ENCODE measurements at regions not wholly inside any gene's neighbourhood (a gene's known extent, or its start where the extent isn't known, plus 50 kb on each side); places are given as distances from the start of the nearest gene placed in this dataset.

DNA sequence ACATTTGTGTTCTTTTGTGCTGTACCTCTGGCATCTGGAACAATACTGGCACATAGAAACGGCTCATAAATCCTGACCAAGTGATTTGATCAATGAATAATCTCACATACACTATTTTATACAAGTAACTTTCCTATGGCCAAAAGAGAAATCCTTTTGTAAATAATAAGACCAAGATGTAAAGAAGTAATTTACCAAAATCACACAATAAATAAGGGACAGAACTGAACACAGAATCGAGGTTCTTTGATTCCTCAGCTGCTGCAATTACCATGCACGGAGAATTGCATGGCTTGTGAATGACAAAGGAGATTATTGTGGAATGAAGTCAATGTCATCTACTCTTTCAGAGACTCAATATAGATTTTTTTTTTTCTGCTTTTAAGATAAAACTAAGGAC lies 576.8 kb upstream of the SMIM31 start:
- no peak for DNase-seq (ENCODE audit: low read depth)
- TF ChIP-seq, protein P1, sequence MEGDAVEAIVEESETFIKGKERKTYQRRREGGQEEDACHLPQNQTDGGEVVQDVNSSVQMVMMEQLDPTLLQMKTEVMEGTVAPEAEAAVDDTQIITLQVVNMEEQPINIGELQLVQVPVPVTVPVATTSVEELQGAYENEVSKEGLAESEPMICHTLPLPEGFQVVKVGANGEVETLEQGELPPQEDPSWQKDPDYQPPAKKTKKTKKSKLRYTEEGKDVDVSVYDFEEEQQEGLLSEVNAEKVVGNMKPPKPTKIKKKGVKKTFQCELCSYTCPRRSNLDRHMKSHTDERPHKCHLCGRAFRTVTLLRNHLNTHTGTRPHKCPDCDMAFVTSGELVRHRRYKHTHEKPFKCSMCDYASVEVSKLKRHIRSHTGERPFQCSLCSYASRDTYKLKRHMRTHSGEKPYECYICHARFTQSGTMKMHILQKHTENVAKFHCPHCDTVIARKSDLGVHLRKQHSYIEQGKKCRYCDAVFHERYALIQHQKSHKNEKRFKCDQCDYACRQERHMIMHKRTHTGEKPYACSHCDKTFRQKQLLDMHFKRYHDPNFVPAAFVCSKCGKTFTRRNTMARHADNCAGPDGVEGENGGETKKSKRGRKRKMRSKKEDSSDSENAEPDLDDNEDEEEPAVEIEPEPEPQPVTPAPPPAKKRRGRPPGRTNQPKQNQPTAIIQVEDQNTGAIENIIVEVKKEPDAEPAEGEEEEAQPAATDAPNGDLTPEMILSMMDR (conservative IDR thresholded peaks at IDR 0.05; ENCODE audit: control insufficient read depth, insufficient read depth, low read depth, low read length) = no peak
- no peak overlapping the region for H3K4me3 ChIP-seq (ENCODE audit: control insufficient read depth, low read depth, low read length)

DNA sequence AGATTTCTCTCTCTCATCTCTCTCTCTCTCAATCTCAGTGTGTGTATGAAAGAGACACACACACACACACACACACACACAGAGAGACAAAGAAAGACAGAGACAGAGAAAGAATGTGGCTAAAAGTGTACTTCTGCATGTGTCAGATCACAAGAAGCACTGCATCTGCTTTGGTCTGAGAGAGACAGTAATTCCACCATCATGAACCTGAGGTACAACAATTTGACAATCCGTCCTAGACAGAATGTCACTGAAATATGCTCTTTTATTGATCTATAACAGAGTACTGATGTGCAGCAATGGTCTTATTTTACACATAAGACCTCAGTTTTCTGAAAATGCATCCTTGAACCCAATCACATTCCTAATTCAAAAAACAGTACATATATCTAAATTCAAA lies 576.2 kb upstream of the SMIM31 start:
- H3K4me3 ChIP-seq (ENCODE audit: control insufficient read depth, low read depth, low read length) = no peak overlapping the region
- no peak for DNase-seq (ENCODE audit: low read depth)
- TF ChIP-seq, protein P1 (conservative IDR thresholded peaks at IDR 0.05; ENCODE audit: control insufficient read depth, insufficient read depth, low read depth, low read length) = no peak

DNA sequence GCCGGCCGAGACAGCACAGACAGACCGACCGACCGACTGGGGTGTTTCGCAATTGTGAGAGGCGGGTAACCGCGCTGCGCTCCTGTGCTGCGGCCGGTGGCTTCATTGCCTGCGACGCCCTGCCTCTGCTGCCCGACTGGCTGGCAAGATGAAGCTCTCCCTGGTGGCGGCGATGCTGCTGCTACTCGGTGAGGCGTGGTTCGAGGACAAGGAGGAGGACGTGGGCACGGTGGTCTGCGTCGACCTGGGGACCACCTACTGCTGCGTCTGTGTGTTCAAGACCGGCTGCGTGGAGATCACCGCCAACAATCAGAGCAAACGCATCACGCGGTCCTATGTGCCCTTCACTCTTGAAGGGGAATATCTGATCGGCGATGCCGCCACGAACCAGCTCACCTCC lies 565.7 kb upstream of the SMIM31 start:
- DNase-seq (ENCODE audit: low read depth) = no peak
- no peak overlapping the region for H3K4me3 ChIP-seq (ENCODE audit: control insufficient read depth, low read depth, low read length)
- TF ChIP-seq, protein P1 (conservative IDR thresholded peaks at IDR 0.05; ENCODE audit: control insufficient read depth, insufficient read depth, low read depth, low read length) = no peak

DNA sequence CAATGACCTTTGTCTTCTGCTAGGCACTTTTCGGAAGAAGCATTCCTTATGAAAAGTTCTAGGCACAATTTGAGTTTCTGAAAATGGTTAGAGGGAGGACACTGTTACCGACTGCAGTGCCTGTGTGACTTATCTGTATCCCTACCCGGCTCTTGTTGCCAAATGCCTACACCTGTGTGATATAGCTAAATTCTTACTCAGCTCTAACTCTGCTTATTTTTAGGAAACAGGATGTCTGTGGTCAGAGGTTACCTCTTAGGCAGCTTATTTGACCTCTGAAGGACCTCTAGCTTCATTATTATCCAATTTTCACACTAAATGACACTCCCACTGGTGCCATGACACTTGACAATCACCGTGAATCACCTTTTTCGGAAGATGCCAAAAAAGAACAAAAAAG lies 561.1 kb upstream of the SMIM31 start:
- TF ChIP-seq, protein P1 (conservative IDR thresholded peaks at IDR 0.05; ENCODE audit: control insufficient read depth, insufficient read depth, low read depth, low read length) = no peak
- DNase-seq (ENCODE audit: low read depth) = no peak
- H3K4me3 ChIP-seq (ENCODE audit: control insufficient read depth, low read depth, low read length) = no peak overlapping the region

DNA sequence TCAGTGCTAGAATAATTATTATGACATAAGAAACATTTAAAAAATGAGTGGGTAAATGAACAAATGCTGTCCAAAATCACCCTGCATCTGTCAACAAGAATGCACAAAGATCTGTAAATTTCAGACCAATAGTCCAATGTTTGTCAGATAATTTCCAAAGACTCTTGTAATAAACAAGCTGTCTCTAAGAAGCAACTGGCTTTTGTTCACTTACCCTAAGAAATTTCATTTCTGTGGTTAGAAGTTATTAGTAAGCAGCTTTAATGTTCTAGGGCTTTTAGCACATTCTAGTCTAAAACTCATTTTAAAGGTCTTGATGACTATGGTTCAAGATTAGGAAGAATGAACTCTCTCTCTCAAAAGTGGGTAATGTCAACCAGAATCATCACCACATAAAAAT lies 560.3 kb upstream of the SMIM31 start:
- H3K4me3 ChIP-seq (ENCODE audit: control insufficient read depth, low read depth, low read length) = no peak overlapping the region
- DNase-seq (ENCODE audit: low read depth) = no peak
- TF ChIP-seq, protein P1 (conservative IDR thresholded peaks at IDR 0.05; ENCODE audit: control insufficient read depth, insufficient read depth, low read depth, low read length) = no peak

DNA sequence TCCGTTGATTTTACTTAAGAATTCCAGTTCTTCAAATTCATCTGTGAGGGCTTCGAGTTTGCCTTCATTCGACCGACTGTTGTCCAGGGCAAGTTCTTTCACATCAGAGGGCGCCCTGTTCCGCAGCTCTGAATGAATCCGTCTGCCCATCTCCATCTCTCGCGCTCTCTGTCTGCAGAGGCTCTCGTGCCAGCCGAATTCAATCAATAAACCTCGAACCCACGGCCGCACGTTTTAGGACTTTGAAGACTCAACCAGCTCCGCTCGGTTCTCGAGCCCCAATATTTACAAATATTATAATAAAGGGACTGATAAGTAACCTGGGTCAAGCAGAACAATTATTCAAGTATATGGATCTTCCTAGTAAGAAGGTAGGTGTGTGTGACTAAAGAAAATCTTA lies 556.4 kb upstream of the SMIM31 start:
- no peak overlapping the region for H3K4me3 ChIP-seq (ENCODE audit: control insufficient read depth, low read depth, low read length)
- TF ChIP-seq, protein P1 (conservative IDR thresholded peaks at IDR 0.05; ENCODE audit: control insufficient read depth, insufficient read depth, low read depth, low read length) = no peak
- DNase-seq (ENCODE audit: low read depth) = no peak

DNA sequence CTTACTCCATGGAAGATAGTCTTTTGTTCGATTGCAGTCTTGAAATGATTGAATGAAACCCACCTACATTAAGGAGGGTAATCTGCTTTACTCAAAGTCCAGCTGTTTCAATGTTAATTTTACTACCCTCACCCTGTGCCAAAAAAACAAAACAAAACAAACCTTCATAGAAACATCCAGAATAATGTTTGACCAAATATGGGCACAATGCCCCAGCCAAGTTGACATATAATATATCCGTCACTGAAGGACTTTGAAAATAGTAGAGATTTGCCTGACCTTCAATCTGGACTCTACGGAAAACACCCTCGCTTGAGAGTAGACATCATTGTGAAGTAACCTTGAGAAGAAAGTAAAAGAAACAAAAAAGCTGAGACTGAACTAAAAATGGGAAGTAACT lies 550.5 kb upstream of the SMIM31 start:
- H3K4me3 ChIP-seq (ENCODE audit: control insufficient read depth, low read depth, low read length) = no peak overlapping the region
- no peak for DNase-seq (ENCODE audit: low read depth)
- TF ChIP-seq, protein P1 (conservative IDR thresholded peaks at IDR 0.05; ENCODE audit: control insufficient read depth, insufficient read depth, low read depth, low read length) = no peak

Measured in fibroblast of mammary gland (primary cell).